Colonic mucosa (tissue), 4 donors: ENCODE measurements at regions not wholly inside any gene's neighbourhood (a gene's known extent, or its start where the extent isn't known, plus 50 kb on each side); places are given as distances from the start of the nearest gene placed in this dataset.

Source experiments
- DNase-seq: peaks from one replicate; pipeline ENCODE4 v3.0.0-alpha.2; 2020
- H3K27ac ChIP-seq: fragments of 200-600 bp; one replicate; pipeline ENCODE4 v1.8.0; 2021
- H3K27me3 ChIP-seq: fragments of 200-600 bp; one replicate; pipeline ENCODE4 v1.8.0; 2021
- H3K36me3 ChIP-seq: fragments of 200-600 bp; one replicate; pipeline ENCODE4 v1.8.0; 2021
- H3K4me1 ChIP-seq: fragments of 200-600 bp; one replicate; pipeline ENCODE4 v1.8.0; 2021; ENCODE audit warnings: mild to moderate bottlenecking
- H3K4me3 ChIP-seq: fragments of 200-600 bp; one replicate; pipeline ENCODE4 v1.8.0; 2021
- H3K9ac ChIP-seq, 2 donors: one replicate each; pipeline ENCODE4 v1.7.0; 2013; ENCODE audit warnings: control low read depth in 2 of 2, low read depth in 2 of 2, low read length in 2 of 2
- H3K9me3 ChIP-seq: fragments of 200-600 bp; one replicate; pipeline ENCODE4 v1.8.0; 2021
- intact Hi-C: fragments of 100-400 bp; cut with DNase I; formaldehyde crosslinking; loops from one replicate; pipeline ENCODE4 v1.14.1; 2022
- TF ChIP-seq, protein P1 (sequence below): fragments of 200-600 bp; IDR thresholded peaks from one replicate; pipeline ENCODE4 v1.8.0; 2022; ENCODE audit warnings: antibody characterized with exemption, mild to moderate bottlenecking
- donor health status: healthy.
- donor health status: DM: no; HTN: no; CAD: no.
- donor health status: DM: no; HTN: no; CAD: no.

DNA sequence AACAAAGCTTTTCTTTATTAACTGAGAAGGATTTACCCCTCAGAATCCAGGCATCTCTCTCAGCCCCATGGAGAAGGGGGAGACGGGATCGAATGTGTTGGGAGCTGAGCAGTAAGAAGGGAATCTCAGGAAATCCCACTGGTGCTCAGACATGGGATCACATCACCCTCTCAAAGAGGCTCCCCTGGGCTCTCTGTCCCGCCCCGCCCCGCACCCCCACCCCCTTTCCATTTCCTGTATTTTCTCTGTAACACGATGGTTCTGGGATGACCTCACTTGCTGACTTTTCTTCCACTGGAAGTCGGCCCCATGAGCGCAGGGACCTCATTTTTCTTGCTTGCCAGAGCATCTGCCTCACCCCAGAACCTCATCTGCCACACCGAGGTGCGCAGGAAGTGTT lies 96.7 kb upstream of the SLC22A11 start:
- H3K27me3 ChIP-seq, result no peaks in the 10 kb centered on the region
- no peak overlapping the region for H3K4me3 ChIP-seq
- H3K27ac ChIP-seq, result no peak overlapping the region
- intact Hi-C loops, result no loop called here
- no peak for DNase-seq
- TF ChIP-seq, protein P1, sequence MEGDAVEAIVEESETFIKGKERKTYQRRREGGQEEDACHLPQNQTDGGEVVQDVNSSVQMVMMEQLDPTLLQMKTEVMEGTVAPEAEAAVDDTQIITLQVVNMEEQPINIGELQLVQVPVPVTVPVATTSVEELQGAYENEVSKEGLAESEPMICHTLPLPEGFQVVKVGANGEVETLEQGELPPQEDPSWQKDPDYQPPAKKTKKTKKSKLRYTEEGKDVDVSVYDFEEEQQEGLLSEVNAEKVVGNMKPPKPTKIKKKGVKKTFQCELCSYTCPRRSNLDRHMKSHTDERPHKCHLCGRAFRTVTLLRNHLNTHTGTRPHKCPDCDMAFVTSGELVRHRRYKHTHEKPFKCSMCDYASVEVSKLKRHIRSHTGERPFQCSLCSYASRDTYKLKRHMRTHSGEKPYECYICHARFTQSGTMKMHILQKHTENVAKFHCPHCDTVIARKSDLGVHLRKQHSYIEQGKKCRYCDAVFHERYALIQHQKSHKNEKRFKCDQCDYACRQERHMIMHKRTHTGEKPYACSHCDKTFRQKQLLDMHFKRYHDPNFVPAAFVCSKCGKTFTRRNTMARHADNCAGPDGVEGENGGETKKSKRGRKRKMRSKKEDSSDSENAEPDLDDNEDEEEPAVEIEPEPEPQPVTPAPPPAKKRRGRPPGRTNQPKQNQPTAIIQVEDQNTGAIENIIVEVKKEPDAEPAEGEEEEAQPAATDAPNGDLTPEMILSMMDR, result no peak
- H3K36me3 ChIP-seq, result no peaks in the 10 kb centered on the region
- H3K9me3 ChIP-seq, result no peaks in the 10 kb centered on the region
- no peak overlapping the region for H3K9ac ChIP-seq
- H3K4me1 ChIP-seq, result no peaks in the 10 kb centered on the region

DNA sequence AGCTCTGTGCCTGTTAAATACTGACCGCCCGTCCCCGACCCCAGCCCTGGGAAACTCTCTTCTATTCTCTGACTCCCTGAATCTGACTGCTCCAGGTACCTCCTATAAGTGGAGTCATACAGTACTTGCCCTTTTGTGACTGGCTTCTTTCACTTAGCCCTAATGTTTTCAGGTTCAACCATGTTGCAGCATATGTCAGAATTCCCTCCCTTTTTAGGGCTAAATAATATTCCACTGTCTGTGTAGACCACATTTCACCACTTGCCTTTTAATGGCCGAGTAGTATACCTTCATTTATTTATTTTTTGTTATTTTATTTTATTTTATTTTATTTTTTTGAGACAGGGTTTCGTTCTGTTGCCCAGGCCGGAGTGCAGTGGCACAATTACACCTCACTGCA lies 96.1 kb upstream of the SLC22A11 start:
- Histone ChIP-seq H3K9me3 (no peaks in the 10 kb centered on the region), H3K4me1 (no peaks in the 10 kb centered on the region), H3K27me3 (no peaks in the 10 kb centered on the region), H3K27ac (no peak overlapping the region), H3K9ac (no peak overlapping the region), H3K36me3 (no peaks in the 10 kb centered on the region), H3K4me3 (no peak overlapping the region)
- TF ChIP-seq, protein P1, result no peak
- DNase-seq, result no peak
- intact Hi-C loops, result no loop called here

DNA sequence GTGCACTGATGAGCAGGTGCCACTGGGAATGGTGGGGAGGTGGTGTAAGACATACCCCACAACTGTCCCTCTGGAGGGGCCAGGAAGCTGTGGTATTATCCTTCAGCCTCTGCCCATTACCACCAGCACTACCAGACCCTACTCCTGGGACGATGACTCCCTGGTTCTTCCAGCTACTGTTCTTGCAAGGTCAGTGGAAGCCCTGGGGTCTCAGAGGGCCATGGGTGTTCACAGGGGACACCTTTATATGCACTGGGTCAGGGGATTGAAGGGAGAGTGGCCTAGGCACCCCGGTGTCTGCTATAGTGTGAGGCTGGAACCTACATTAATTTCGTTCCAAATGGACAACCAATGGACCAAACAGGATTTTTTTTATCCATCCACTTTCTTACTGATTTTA lies 94.7 kb upstream of the SLC22A11 start:
- TF ChIP-seq, protein P1, result no peak
- Histone ChIP-seq H3K4me1 (no peaks in the 10 kb centered on the region), H3K36me3 (no peaks in the 10 kb centered on the region), H3K4me3 (no peak overlapping the region), H3K27ac (no peak overlapping the region), H3K9ac (no peak overlapping the region), H3K27me3 (no peaks in the 10 kb centered on the region), H3K9me3 (no peaks in the 10 kb centered on the region)
- DNase-seq, result no peak
- intact Hi-C loops, result no loop called here

DNA sequence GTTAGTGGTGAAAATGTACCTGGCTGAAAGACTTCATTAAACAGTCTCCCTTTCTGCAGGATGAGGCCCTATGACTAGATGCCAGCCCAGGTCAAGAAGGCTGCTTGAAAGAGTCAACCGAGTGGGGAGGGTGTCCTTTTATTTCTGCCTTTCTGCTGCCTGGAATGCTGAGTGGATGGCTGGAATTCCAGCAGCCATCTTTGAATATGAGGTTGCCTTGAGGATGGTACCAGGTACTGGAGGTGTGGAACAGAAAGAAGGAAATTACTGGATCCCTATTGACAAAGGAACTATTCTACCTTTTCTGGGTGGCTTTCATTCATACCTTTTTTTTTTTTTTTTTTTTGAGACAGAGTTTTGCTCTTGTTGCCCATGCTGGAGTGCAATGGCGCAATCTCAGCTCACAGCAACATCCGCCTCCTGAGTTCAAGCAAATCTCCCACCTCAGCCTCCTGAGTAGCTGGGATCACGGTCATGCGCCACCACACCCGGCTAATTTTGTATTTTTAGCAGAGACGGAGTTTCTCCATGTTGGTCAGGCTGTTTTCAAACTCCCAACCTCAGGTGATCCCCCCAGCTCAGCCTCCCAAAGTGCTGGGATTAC lies 89.5 kb upstream of the SLC22A11 start:
- H3K36me3 ChIP-seq, result no peaks in the 10 kb centered on the region
- H3K4me3 ChIP-seq, result no peak overlapping the region
- no peak for DNase-seq
- intact Hi-C loops, result no loop called here
- no peak overlapping the region for H3K9ac ChIP-seq
- TF ChIP-seq, protein P1, result no peak
- H3K4me1 ChIP-seq, result no peaks in the 10 kb centered on the region
- no peaks in the 10 kb centered on the region for H3K9me3 ChIP-seq
- H3K27ac ChIP-seq, result no peak overlapping the region
- no peaks in the 10 kb centered on the region for H3K27me3 ChIP-seq

DNA sequence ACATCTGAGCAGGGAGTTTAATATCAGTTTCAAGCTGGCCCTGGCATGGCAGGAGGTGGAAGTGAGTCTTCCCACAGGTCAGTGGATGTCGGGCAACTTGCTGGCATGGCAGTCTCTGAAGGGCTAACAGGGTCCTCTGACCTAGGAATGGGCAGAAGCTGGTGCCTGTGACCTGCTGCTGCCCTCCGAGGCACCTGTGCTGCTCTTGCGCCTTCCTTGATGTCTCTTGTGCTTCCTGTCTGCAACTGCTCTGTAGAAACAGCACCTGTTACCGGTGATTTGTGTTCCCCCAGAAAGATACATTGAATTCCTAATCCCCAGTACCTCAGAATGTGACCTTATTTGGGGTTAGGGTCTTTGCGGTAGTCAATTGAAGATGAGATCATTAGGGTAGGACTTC lies 86.5 kb upstream of the SLC22A11 start:
- Histone ChIP-seq H3K9me3 (no peaks in the 10 kb centered on the region), H3K4me3 (no peak overlapping the region), H3K9ac (no peak overlapping the region), H3K4me1 (no peaks in the 10 kb centered on the region), H3K27ac (no peak overlapping the region), H3K36me3 (no peaks in the 10 kb centered on the region), H3K27me3 (no peaks in the 10 kb centered on the region)
- intact Hi-C loops, result no loop called here
- TF ChIP-seq, protein P1, result no peak
- DNase-seq, result no peak
